ENCODE measurements at regions not wholly inside any gene's neighbourhood (a gene's known extent, or its start where the extent isn't known, plus 50 kb on each side); places are given as distances from the start of the nearest gene placed in this dataset.

- no peaks in the 10 kb centered on the region for H3K36me3 Mint-ChIP-seq
- no peak for TF ChIP-seq ZBTB43 (CRISPR knock-in tag; IDR thresholded peaks at IDR 0.05)
- no peak for TF ChIP-seq IRF2 (CRISPR knock-in tag; IDR thresholded peaks at IDR 0.05; ENCODE audit: borderline replicate concordance, low read depth)
- no peak for TF ChIP-seq ATF1 (CRISPR knock-in tag; IDR thresholded peaks at IDR 0.05)
- TF ChIP-seq ZNF532 (CRISPR knock-in tag; IDR thresholded peaks at IDR 0.05; ENCODE audit: borderline replicate concordance): no peak
- no peak for TF ChIP-seq ZSCAN18 (CRISPR knock-in tag; IDR thresholded peaks at IDR 0.05)
- TF ChIP-seq SMAD4 (CRISPR knock-in tag; IDR thresholded peaks at IDR 0.05): no peak
- TF ChIP-seq HMGXB4 (CRISPR knock-in tag; IDR thresholded peaks at IDR 0.05): no peak
- no peaks in the 10 kb centered on the region for H3K9me3 Mint-ChIP-seq
- H3K4me3 Mint-ChIP-seq: no peak overlapping the region
- CTCF ChIA-PET: interaction anchor here (1.1 to 1.5 kb wide), 3 partner anchors 68 to 130 kb away, joined by 3 read pairs; no protein-coding TSS in a partner anchor
- no peak for ATAC-seq
- POLR2A ChIA-PET: no interaction called here
- no peaks in the 10 kb centered on the region; the same call in 1 of the 2 replicates for H3K27me3 Mint-ChIP-seq (ENCODE audit: low read depth)
- DNase-seq (ENCODE audit: low spot score): no peak
- H3K4me1 Mint-ChIP-seq: peaks cover 19% of the 10 kb centered on the region
- H3K27ac Mint-ChIP-seq: no peak overlapping the region
These were observed 93.5 kb upstream of the MLN start for GRCh38 chr6:33897189-33897780.

GRCh38 chr6:33896391-33897188, 92.8 kb upstream of the MLN start:
- H3K27me3 Mint-ChIP-seq (ENCODE audit: low read depth): no peaks in the 10 kb centered on the region; the same call in 1 of the 2 replicates
- POLR2A ChIA-PET: no interaction called here
- H3K9me3 Mint-ChIP-seq: no peaks in the 10 kb centered on the region
- ATAC-seq (no peak), DNase-seq (ENCODE audit: low spot score) (no peak)
- TF ChIP-seq ZNF232 (CRISPR knock-in tag; IDR thresholded peaks at IDR 0.05): no peak
- no peak for TF ChIP-seq NFATC4 (CRISPR knock-in tag; IDR thresholded peaks at IDR 0.05)
- H3K4me1 Mint-ChIP-seq: peaks cover 17% of the 10 kb centered on the region
- CTCF ChIA-PET: interaction anchor here (1.1 to 1.2 kb wide), 2 partner anchors 125 to 131 kb away, joined by 3 read pairs; no protein-coding TSS in a partner anchor
- H3K27ac Mint-ChIP-seq: no peak overlapping the region
- no peak overlapping the region for H3K4me3 Mint-ChIP-seq
- H3K36me3 Mint-ChIP-seq: no peaks in the 10 kb centered on the region

GRCh38 chr6:33895988-33896387, 92.2 kb upstream of the MLN start:
- Mint-ChIP-seq H3K4me3 (no peak overlapping the region), H3K9me3 (no peaks in the 10 kb centered on the region), H3K27ac (no peak overlapping the region), H3K36me3 (no peaks in the 10 kb centered on the region), H3K27me3 (ENCODE audit: low read depth) (no peaks in the 10 kb centered on the region; the same call in 1 of the 2 replicates), H3K4me1 (peaks cover 14% of the 10 kb centered on the region; the same call in 1 of the 2 replicates)
- ChIA-PET CTCF (interaction anchor here (0.7 kb wide), 1 partner anchor 66 kb away, joined by 3 read pairs; no protein-coding TSS in a partner anchor), POLR2A (no interaction called here)
- DNase-seq (ENCODE audit: low spot score): no peak
- ATAC-seq: no peak
- TF ChIP-seq ZNF317 (CRISPR knock-in tag; IDR thresholded peaks at IDR 0.05; ENCODE audit: borderline replicate concordance, low read depth) (no peak), ATF3 (CRISPR knock-in tag; conservative IDR thresholded peaks at IDR 0.05) (no peak), ZMAT4 (CRISPR knock-in tag; IDR thresholded peaks at IDR 0.05) (no peak), PRDM15 (CRISPR knock-in tag; IDR thresholded peaks at IDR 0.05) (no peak)
